ENCODE measurements at regions not wholly inside any gene's neighbourhood (a gene's known extent, or its start where the extent isn't known, plus 50 kb on each side); places are given as distances from the start of the nearest gene placed in this dataset.

- DNase-seq (ENCODE audit: low read depth): peak; percentile 35
- no peak overlapping the region for H3K4me3 ChIP-seq (ENCODE audit: control insufficient read depth, low read depth, low read length)
- no peak for TF ChIP-seq CTCF (IDR thresholded peaks at IDR 0.05; ENCODE audit: control insufficient read depth, insufficient read depth, low read depth, low read length, missing control alignments)
Measured at GRCh38 chr13:76516013-76516412, 370.2 kb downstream of the KCTD12 start.

- no peak overlapping the region for H3K4me3 ChIP-seq (ENCODE audit: control insufficient read depth, low read depth, low read length)
- no peak for TF ChIP-seq CTCF (IDR thresholded peaks at IDR 0.05; ENCODE audit: control insufficient read depth, insufficient read depth, low read depth, low read length, missing control alignments)
- DNase-seq (ENCODE audit: low read depth): peak; percentile 50
Measured at GRCh38 chr13:76512721-76513145, 373.5 kb downstream of the KCTD12 start.

- TF ChIP-seq CTCF (IDR thresholded peaks at IDR 0.05; ENCODE audit: control insufficient read depth, insufficient read depth, low read depth, low read length, missing control alignments): no peak
- DNase-seq (ENCODE audit: low read depth): no peak
- no peak overlapping the region for H3K4me3 ChIP-seq (ENCODE audit: control insufficient read depth, low read depth, low read length)
Measured at GRCh38 chr13:76505437-76505836, 380.8 kb downstream of the KCTD12 start.

- no peak for TF ChIP-seq CTCF (IDR thresholded peaks at IDR 0.05; ENCODE audit: control insufficient read depth, insufficient read depth, low read depth, low read length, missing control alignments)
- DNase-seq (ENCODE audit: low read depth): no peak
- no peak overlapping the region for H3K4me3 ChIP-seq (ENCODE audit: control insufficient read depth, low read depth, low read length)
Measured at GRCh38 chr13:76503766-76504165, 382.4 kb downstream of the KCTD12 start.

GRCh38 chr13:76503291-76503690 lies 382.9 kb downstream of the KCTD12 start:
- no peak for DNase-seq (ENCODE audit: low read depth)
- H3K4me3 ChIP-seq (ENCODE audit: control insufficient read depth, low read depth, low read length): no peak overlapping the region

GRCh38 chr13:76500894-76501293 lies 385.3 kb downstream of the KCTD12 start:
- no peak for DNase-seq (ENCODE audit: low read depth)
- no peak for TF ChIP-seq CTCF (IDR thresholded peaks at IDR 0.05; ENCODE audit: control insufficient read depth, insufficient read depth, low read depth, low read length, missing control alignments)
- H3K4me3 ChIP-seq (ENCODE audit: control insufficient read depth, low read depth, low read length): no peak overlapping the region

More at GRCh38 chr13:76503291-76503690, 382.9 kb downstream of the KCTD12 start:
- TF ChIP-seq CTCF (IDR thresholded peaks at IDR 0.05; ENCODE audit: control insufficient read depth, insufficient read depth, low read depth, low read length, missing control alignments): no peak

GRCh38 chr13:76499891-76500290 lies 386.3 kb downstream of the KCTD12 start:
- no peak for TF ChIP-seq CTCF (IDR thresholded peaks at IDR 0.05; ENCODE audit: control insufficient read depth, insufficient read depth, low read depth, low read length, missing control alignments)
- no peak overlapping the region for H3K4me3 ChIP-seq (ENCODE audit: control insufficient read depth, low read depth, low read length)
- no peak for DNase-seq (ENCODE audit: low read depth)

Measured in AG09309 (cell line).